Trophoblast cell (in vitro differentiated cells and primary cell): ENCODE measurements at regions not wholly inside any gene's neighbourhood (a gene's known extent, or its start where the extent isn't known, plus 50 kb on each side); places are given as distances from the start of the nearest gene placed in this dataset.

Source experiments
- DNase-seq, 2 donors: peaks; one replicate each; pipeline ENCODE4 v3.0.0-alpha.2; 2016
- H2AFZ ChIP-seq: 2 replicates; pipeline ENCODE4 v1.6.1; 2013; ENCODE audit warnings: low read length, moderate library complexity, mild to moderate bottlenecking; ENCODE audit not compliant: insufficient read depth, poor library complexity
- H2AK5ac ChIP-seq: 2 replicates; pipeline ENCODE4 v1.6.1; 2013; ENCODE audit warnings: mild to moderate bottlenecking, low read length
- H2BK120ac ChIP-seq: 2 replicates; pipeline ENCODE4 v1.6.1; 2013; ENCODE audit warnings: low read length, mild to moderate bottlenecking, moderate library complexity; ENCODE audit not compliant: insufficient read depth, poor library complexity
- H2BK12ac ChIP-seq: 2 replicates; pipeline ENCODE4 v1.6.1; 2013; ENCODE audit warnings: mild to moderate bottlenecking, low read length, moderate library complexity
- H2BK5ac ChIP-seq: 2 replicates; pipeline ENCODE4 v1.6.1; 2013; ENCODE audit warnings: low read length, low read depth, moderate library complexity, mild to moderate bottlenecking; ENCODE audit not compliant: poor library complexity
- H3K14ac ChIP-seq: 2 replicates; pipeline ENCODE4 v1.6.1; 2013; ENCODE audit warnings: mild to moderate bottlenecking, low read length
- H3K18ac ChIP-seq: 2 replicates; pipeline ENCODE4 v1.6.1; 2013; ENCODE audit warnings: mild to moderate bottlenecking, low read length
- H3K23ac ChIP-seq: 2 replicates; pipeline ENCODE4 v1.6.1; 2013; ENCODE audit warnings: low read length
- H3K27ac ChIP-seq: 2 replicates; pipeline ENCODE4 v1.5.1; 2013; ENCODE audit warnings: low read depth, mild to moderate bottlenecking, inconsistent platforms, low read length, moderate library complexity
- H3K27me3 ChIP-seq: 2 replicates; pipeline ENCODE4 v1.6.1; 2013; ENCODE audit warnings: inconsistent platforms, mild to moderate bottlenecking, low read length, moderate library complexity; ENCODE audit not compliant: insufficient read depth
- H3K36me3 ChIP-seq, 2 experiments: 1 replicate in 1 of 2; 2 replicates in 1 of 2; pipeline ENCODE4 v1.6.1; 2013; ENCODE audit warnings: low read length in 2 of 2, mild to moderate bottlenecking in 2 of 2, moderate library complexity in 1 of 2; ENCODE audit not compliant: insufficient read depth in 2 of 2, control insufficient read depth in 1 of 2
- H3K4ac ChIP-seq: 2 replicates; pipeline ENCODE4 v1.6.1; 2013; ENCODE audit warnings: low read depth, mild to moderate bottlenecking, low read length, moderate library complexity
- H3K4me1 ChIP-seq, 2 experiments: 1 replicate in 1 of 2; 2 replicates in 1 of 2; pipeline ENCODE4 v1.6.1; 2013; ENCODE audit warnings: low read length in 2 of 2, mild to moderate bottlenecking in 2 of 2, moderate library complexity in 1 of 2; ENCODE audit not compliant: insufficient read depth in 2 of 2, control insufficient read depth in 1 of 2
- H3K4me2 ChIP-seq: 2 replicates; pipeline ENCODE4 v1.6.1; 2013; ENCODE audit warnings: inconsistent platforms, mild to moderate bottlenecking, low read length, moderate library complexity
- H3K4me3 ChIP-seq: 2 replicates; pipeline ENCODE4 v1.5.1; 2013; ENCODE audit warnings: mild to moderate bottlenecking, low read depth, low read length, inconsistent platforms
- H3K79me1 ChIP-seq: one replicate; pipeline ENCODE4 v1.6.1; 2013; ENCODE audit warnings: low read length
- H3K79me2 ChIP-seq: 2 replicates; pipeline ENCODE4 v1.6.1; 2013; ENCODE audit warnings: low read length, mild to moderate bottlenecking; ENCODE audit not compliant: control insufficient read depth, insufficient read depth, poor library complexity
- H3K9ac ChIP-seq: 2 replicates; pipeline ENCODE4 v1.6.1; 2013; ENCODE audit warnings: mild to moderate bottlenecking, low read length
- H3K9me3 ChIP-seq: 2 replicates; pipeline ENCODE4 v1.6.1; 2013; ENCODE audit warnings: low read depth, mild to moderate bottlenecking, control low read depth, inconsistent platforms, low read length; ENCODE audit not compliant: insufficient read depth
- H4K12ac ChIP-seq: 2 replicates; pipeline ENCODE4 v1.6.1; 2013; ENCODE audit warnings: low read depth, mild to moderate bottlenecking, low read length, moderate library complexity
- H4K8ac ChIP-seq: 2 replicates; pipeline ENCODE4 v1.6.1; 2013; ENCODE audit warnings: low read depth, mild to moderate bottlenecking, low read length, moderate library complexity
- H4K91ac ChIP-seq: one replicate; pipeline ENCODE4 v1.6.1; 2013; ENCODE audit warnings: low read depth, mild to moderate bottlenecking, low read length, moderate library complexity
- WGBS: extraction: QIAGEN DNeasy Blood & Tissue Kit; methylation state at CpG from one replicate; pipeline ENCODE4 v1.1.7; 2013; ENCODE audit warnings: missing lambda C conversion rate; ENCODE audit not compliant: insufficient read length, insufficient coverage; ENCODE audit errors: extremely low coverage; 5-methylcytosine and 5-hydroxymethylcytosine counted together

- Histone ChIP-seq H3K23ac (no peak overlapping the region), H2AFZ (no peak overlapping the region), H3K4ac (no peak overlapping the region), H2BK5ac (no peak overlapping the region), H2AK5ac (no peak overlapping the region), H3K27ac (no peak overlapping the region), H3K9me3 (peaks cover 3% of the 10 kb centered on the region), H3K4me2 (no peak overlapping the region), H4K91ac (no peak overlapping the region), H3K27me3 (no peaks in the 10 kb centered on the region), H3K9ac (no peak overlapping the region), H3K79me2 (no peaks in the 10 kb centered on the region), H4K8ac (no peak overlapping the region), H3K4me3 (no peak overlapping the region), H3K36me3 (no peaks in the 10 kb centered on the region), H2BK120ac (no peak overlapping the region), H3K18ac (no peak overlapping the region), H3K4me1 (no peaks in the 10 kb centered on the region), H2BK12ac (no peak overlapping the region), H3K14ac (no peak overlapping the region), H3K79me1 (no peaks in the 10 kb centered on the region), H4K12ac (no peak overlapping the region)
- no peak for DNase-seq
These were observed 806.5 kb upstream of the BRINP3 start for GRCh38 chr1:191284175-191284574.

- H3K9me3 ChIP-seq: no peaks in the 10 kb centered on the region
- H3K4me2 ChIP-seq: no peak overlapping the region
- H3K23ac ChIP-seq: no peak overlapping the region
- H3K14ac ChIP-seq: no peak overlapping the region
- H3K18ac ChIP-seq: no peak overlapping the region
- no peak overlapping the region for H2AFZ ChIP-seq
- no peak overlapping the region for H3K4me3 ChIP-seq
- H3K27ac ChIP-seq: no peak overlapping the region
- H3K27me3 ChIP-seq: no peaks in the 10 kb centered on the region
- no peak overlapping the region for H4K12ac ChIP-seq
- H3K79me2 ChIP-seq: no peaks in the 10 kb centered on the region
- no peak overlapping the region for H2BK120ac ChIP-seq
- no peaks in the 10 kb centered on the region for H3K79me1 ChIP-seq
- no peak for DNase-seq
- no peak overlapping the region for H2AK5ac ChIP-seq
- no peaks in the 10 kb centered on the region for H3K4me1 ChIP-seq
- H4K8ac ChIP-seq: no peak overlapping the region
- H3K4ac ChIP-seq: no peak overlapping the region
- WGBS: no CpG with 5 or more reads among the region's 4 CpGs
- no peaks in the 10 kb centered on the region for H3K36me3 ChIP-seq
- H3K9ac ChIP-seq: no peak overlapping the region
- no peak overlapping the region for H4K91ac ChIP-seq
- H2BK12ac ChIP-seq: no peak overlapping the region
- no peak overlapping the region for H2BK5ac ChIP-seq
These were observed 812.8 kb upstream of the BRINP3 start for GRCh38 chr1:191290441-191290840.

- H4K91ac ChIP-seq: no peak overlapping the region
- no peaks in the 10 kb centered on the region for H3K36me3 ChIP-seq
- H3K9ac ChIP-seq: no peak overlapping the region
- H3K14ac ChIP-seq: no peak overlapping the region
- H2AFZ ChIP-seq: no peak overlapping the region
- no peak overlapping the region for H3K23ac ChIP-seq
- no peak overlapping the region for H3K18ac ChIP-seq
- no peak overlapping the region for H2BK120ac ChIP-seq
- H3K79me2 ChIP-seq: no peaks in the 10 kb centered on the region
- H2AK5ac ChIP-seq: no peak overlapping the region
- no peak overlapping the region for H2BK12ac ChIP-seq
- no peak overlapping the region for H4K12ac ChIP-seq
- no peaks in the 10 kb centered on the region for H3K79me1 ChIP-seq
- H3K4me1 ChIP-seq: no peaks in the 10 kb centered on the region
- H3K27ac ChIP-seq: no peak overlapping the region
- no peak overlapping the region for H2BK5ac ChIP-seq
- DNase-seq: no peak
- H3K9me3 ChIP-seq: peaks cover 2% of the 10 kb centered on the region
- H3K4me2 ChIP-seq: no peak overlapping the region
- no peak overlapping the region for H3K4me3 ChIP-seq
- H4K8ac ChIP-seq: no peak overlapping the region
- no CpG with 5 or more reads among the region's 1 CpG for WGBS
- no peaks in the 10 kb centered on the region for H3K27me3 ChIP-seq
- no peak overlapping the region for H3K4ac ChIP-seq
These were observed 827.7 kb upstream of the BRINP3 start for GRCh38 chr1:191305370-191305769.

- H2BK120ac ChIP-seq: no peak overlapping the region
- no peak overlapping the region for H2AFZ ChIP-seq
- no peaks in the 10 kb centered on the region for H3K79me2 ChIP-seq
- peaks cover 2% of the 10 kb centered on the region for H3K9me3 ChIP-seq
- H3K4me2 ChIP-seq: no peak overlapping the region
- H4K91ac ChIP-seq: no peak overlapping the region
- H3K9ac ChIP-seq: no peak overlapping the region
- no peaks in the 10 kb centered on the region for H3K36me3 ChIP-seq
- no peak overlapping the region for H3K14ac ChIP-seq
- H2AK5ac ChIP-seq: no peak overlapping the region
- no peaks in the 10 kb centered on the region for H3K27me3 ChIP-seq
- no CpG with 5 or more reads among the region's 7 CpGs for WGBS
- DNase-seq: no peak
- no peaks in the 10 kb centered on the region for H3K4me1 ChIP-seq
- H3K18ac ChIP-seq: no peak overlapping the region
- H3K79me1 ChIP-seq: no peaks in the 10 kb centered on the region
- H2BK5ac ChIP-seq: no peak overlapping the region
- no peak overlapping the region for H2BK12ac ChIP-seq
- H3K23ac ChIP-seq: no peak overlapping the region
- H3K4ac ChIP-seq: no peak overlapping the region
- no peak overlapping the region for H4K12ac ChIP-seq
- H3K27ac ChIP-seq: no peak overlapping the region
- no peak overlapping the region for H3K4me3 ChIP-seq
- no peak overlapping the region for H4K8ac ChIP-seq
These were observed 829.3 kb upstream of the BRINP3 start for GRCh38 chr1:191306916-191307315.
